Tibial nerve (tissue), 4 donors: ENCODE measurements at regions not wholly inside any gene's neighbourhood (a gene's known extent, or its start where the extent isn't known, plus 50 kb on each side); places are given as distances from the start of the nearest gene placed in this dataset.
"Not testable (repeated sequence)": the region's sequence is repeated elsewhere in the genome, so short reads cannot be mapped to it uniquely, and the experiment has no call there.

Experiments
- DNase-seq, 2 donors: peaks; one replicate each; pipeline ENCODE4 v3.0.0-alpha.2; 2019; ENCODE audit warnings: low spot score in 2 of 2
- H3K27ac ChIP-seq, 4 donors: fragments of 200-600 bp; sonication (generic) in 3 of 4; one replicate each; pipeline ENCODE4 v1.5.1; 2017 to 2019; ENCODE audit warnings: mild to moderate bottlenecking in 1 of 4
- H3K27me3 ChIP-seq, 2 donors: fragments of 200-600 bp; sonication (generic) in 1 of 2; one replicate each; pipeline versions ENCODE4 v1.5.1 to v1.6.0; 2017 to 2019
- H3K36me3 ChIP-seq, 3 donors: fragments of 200-600 bp; sonication (generic); one replicate each; pipeline ENCODE4 v1.5.1; 2018 to 2019
- H3K4me1 ChIP-seq, 4 donors: fragments of 200-600 bp; sonication (generic) in 3 of 4; one replicate each; pipeline ENCODE4 v1.5.1; 2017 to 2019
- H3K4me3 ChIP-seq, 4 donors: fragments of 200-600 bp; sonication (generic) in 3 of 4; one replicate each; pipeline ENCODE4 v1.5.1; 2017 to 2019; ENCODE audit warnings: mild to moderate bottlenecking in 1 of 4, moderate library complexity in 1 of 4
- H3K9me3 ChIP-seq, 4 donors: fragments of 200-600 bp; sonication (generic) in 3 of 4; one replicate each; pipeline ENCODE4 v1.5.1; 2017 to 2019
- EP300 ChIP-seq, 2 donors: sonication (generic); formaldehyde crosslinking; IDR thresholded peaks; one replicate each; pipeline ENCODE4 v1.6.1; 2017; ENCODE audit warnings: antibody characterized with exemption in 2 of 2, mild to moderate bottlenecking in 1 of 2
- POLR2A ChIP-seq, 2 donors: fragments of 450-650 bp; IDR thresholded peaks; one replicate each; pipeline ENCODE4 v1.6.1; 2017; ENCODE audit warnings: antibody characterized with exemption in 2 of 2, mild to moderate bottlenecking in 2 of 2, moderate library complexity in 2 of 2
- WGBS, 2 donors: methylation state at CpG; one replicate each; pipeline ENCODE4 v1.1.5; 2018; 5-methylcytosine and 5-hydroxymethylcytosine counted together
- TF ChIP-seq, protein P1 (sequence below), 5 experiments: fragments of 200-600 bp in 3 of 5; fragments of 450-650 bp in 2 of 5; sonication (generic) in 3 of 5; IDR thresholded peaks; one replicate each; pipeline ENCODE4 v1.5.1; 2016 to 2019; ENCODE audit warnings: antibody characterized with exemption in 5 of 5, mild to moderate bottlenecking in 3 of 5, moderate library complexity in 2 of 5

DNA sequence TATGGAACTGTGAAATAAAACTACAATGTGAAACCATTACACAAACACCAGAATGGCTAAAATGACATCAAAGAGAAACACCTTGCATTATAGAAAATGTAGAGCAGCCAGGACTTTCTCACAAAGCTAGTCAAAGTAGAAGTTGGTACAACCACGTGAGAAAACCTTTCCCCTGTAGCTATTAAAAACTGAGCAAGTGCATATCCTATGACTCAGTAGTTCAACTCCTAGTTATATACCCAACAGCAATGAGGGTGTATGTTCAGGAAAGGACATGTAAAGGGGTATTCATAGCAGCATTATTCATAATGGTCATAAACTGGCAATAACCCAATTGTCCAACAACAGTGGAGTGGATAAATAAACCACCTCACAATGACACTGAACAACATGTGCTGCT, 177.5 kb upstream of the NUDT10 start:
- no peaks in the 10 kb centered on the region for H3K36me3 ChIP-seq
- TF ChIP-seq, protein P1, sequence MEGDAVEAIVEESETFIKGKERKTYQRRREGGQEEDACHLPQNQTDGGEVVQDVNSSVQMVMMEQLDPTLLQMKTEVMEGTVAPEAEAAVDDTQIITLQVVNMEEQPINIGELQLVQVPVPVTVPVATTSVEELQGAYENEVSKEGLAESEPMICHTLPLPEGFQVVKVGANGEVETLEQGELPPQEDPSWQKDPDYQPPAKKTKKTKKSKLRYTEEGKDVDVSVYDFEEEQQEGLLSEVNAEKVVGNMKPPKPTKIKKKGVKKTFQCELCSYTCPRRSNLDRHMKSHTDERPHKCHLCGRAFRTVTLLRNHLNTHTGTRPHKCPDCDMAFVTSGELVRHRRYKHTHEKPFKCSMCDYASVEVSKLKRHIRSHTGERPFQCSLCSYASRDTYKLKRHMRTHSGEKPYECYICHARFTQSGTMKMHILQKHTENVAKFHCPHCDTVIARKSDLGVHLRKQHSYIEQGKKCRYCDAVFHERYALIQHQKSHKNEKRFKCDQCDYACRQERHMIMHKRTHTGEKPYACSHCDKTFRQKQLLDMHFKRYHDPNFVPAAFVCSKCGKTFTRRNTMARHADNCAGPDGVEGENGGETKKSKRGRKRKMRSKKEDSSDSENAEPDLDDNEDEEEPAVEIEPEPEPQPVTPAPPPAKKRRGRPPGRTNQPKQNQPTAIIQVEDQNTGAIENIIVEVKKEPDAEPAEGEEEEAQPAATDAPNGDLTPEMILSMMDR (IDR thresholded peaks at IDR 0.05), result no peak
- no peak for TF ChIP-seq POLR2A (IDR thresholded peaks at IDR 0.05)
- no peak for TF ChIP-seq EP300 (IDR thresholded peaks at IDR 0.05)
- H3K4me3 ChIP-seq, result no peak overlapping the region
- 69 to 92% methylated on average over 1 of the region's 1 CpG for WGBS, 2 donors
- H3K27ac ChIP-seq, result no peak overlapping the region
- peaks cover 0 to 5% of the 10 kb centered on the region in 2 donors for H3K27me3 ChIP-seq
- no peak for DNase-seq
- H3K9me3 ChIP-seq, result no peaks in the 10 kb centered on the region
- H3K4me1 ChIP-seq, result no peaks in the 10 kb centered on the region

DNA sequence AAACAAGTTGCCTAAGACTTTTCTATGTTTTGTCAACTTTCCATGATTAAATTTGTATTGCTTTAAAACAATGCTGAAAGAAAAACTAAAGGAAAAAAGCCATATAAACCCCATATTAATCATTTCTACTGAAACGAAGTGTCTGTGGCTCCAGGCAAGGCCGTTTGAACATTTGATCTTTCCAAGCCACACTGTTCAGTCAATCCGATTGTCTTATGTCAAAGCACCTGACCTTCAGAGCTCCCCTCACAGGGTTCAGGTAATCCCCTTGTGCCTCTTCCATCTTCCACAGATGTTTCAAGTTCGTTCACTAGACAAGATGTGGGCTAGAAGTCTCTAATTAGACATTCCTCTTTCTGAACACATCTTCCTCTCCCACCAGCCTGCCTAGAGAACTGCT, 177.1 kb upstream of the NUDT10 start:
- DNase-seq, result no peak
- WGBS, 2 donors, result 56 to 58% methylated on average over 4 of the region's 4 CpGs
- no peak overlapping the region for H3K27ac ChIP-seq
- H3K4me3 ChIP-seq, result no peak overlapping the region
- no peaks in the 10 kb centered on the region for H3K36me3 ChIP-seq
- H3K4me1 ChIP-seq, result no peaks in the 10 kb centered on the region
- no peaks in the 10 kb centered on the region for H3K9me3 ChIP-seq
- TF ChIP-seq EP300 (IDR thresholded peaks at IDR 0.05), result no peak
- no peak for TF ChIP-seq POLR2A (IDR thresholded peaks at IDR 0.05)
- TF ChIP-seq, protein P1 (IDR thresholded peaks at IDR 0.05), result no peak
- peaks cover 0 to 5% of the 10 kb centered on the region in 2 donors for H3K27me3 ChIP-seq

DNA sequence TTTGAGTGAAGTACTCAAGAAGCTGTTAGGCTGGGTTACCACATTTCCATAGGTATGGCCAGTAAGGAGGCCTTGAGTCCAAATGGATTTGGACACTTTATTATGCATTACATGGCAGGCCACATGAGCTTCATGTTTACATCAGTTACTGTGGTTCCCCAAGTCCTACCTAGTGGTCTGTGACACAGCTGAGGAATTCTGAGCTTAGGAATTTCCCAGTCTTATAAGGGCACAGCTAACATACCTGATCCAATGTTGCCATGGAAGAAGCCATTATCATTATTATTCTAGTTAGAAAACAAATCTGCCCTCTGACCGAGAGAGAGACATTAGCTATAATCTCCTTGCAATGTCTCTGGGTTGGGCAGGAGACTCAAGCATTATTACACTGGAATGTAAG, 174.4 kb upstream of the NUDT10 start:
- Histone ChIP-seq H3K27me3 (no peaks in the 10 kb centered on the region), H3K36me3 (no peaks in the 10 kb centered on the region), H3K4me1 (no peaks in the 10 kb centered on the region), H3K27ac (no peak overlapping the region), H3K9me3 (no peaks in the 10 kb centered on the region), H3K4me3 (no peak overlapping the region)
- no peak for DNase-seq
- WGBS, 2 donors, result 44 to 85% methylated on average over 1 of the region's 1 CpG
- TF ChIP-seq POLR2A (IDR thresholded peaks at IDR 0.05) (no peak), EP300 (IDR thresholded peaks at IDR 0.05) (no peak)
- TF ChIP-seq, protein P1 (IDR thresholded peaks at IDR 0.05), result no peak

DNA sequence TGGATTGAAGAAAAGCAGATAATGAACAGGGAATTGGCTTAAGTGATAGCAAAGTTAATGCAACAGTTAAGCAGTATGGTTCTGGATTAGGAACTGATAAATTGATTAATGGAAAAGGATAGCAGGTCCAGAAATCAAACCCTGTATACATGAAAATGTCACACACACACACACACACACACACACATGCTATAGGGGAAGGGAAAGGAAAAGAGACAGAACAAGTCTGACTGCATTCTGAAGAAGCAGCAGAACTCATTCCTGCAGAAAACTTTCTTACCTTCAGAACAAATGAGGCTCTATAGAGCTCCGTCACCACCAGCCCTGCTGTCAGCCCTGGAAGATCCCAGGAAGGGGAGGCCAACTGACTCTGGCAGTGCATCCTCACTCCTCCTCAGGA, 173.2 kb upstream of the NUDT10 start:
- no CpG with 5 or more reads among the region's 1 CpG for WGBS, 2 donors

DNA sequence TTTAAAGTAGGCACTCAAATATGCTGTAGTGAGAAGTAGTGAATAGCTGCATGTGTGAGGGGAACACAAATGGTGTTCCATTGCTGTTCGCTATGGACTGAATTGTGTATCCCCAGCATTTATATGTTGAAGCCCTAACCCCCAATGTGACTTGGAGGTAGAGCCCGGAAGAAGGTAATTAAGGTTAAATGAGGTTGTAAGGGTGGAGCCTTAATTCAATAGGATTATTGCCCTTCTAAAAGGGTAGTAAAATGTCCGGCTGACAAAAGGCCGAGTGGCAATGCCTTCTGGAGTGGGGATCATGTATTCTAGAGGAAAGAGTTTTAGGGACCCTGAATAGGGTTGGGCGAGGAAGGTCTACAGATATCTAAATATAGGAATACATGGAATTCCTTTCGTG, 168.9 kb upstream of the NUDT10 start:
- no peak for DNase-seq
- TF ChIP-seq EP300 (IDR thresholded peaks at IDR 0.05) (no peak), POLR2A (IDR thresholded peaks at IDR 0.05) (no peak)
- TF ChIP-seq, protein P1 (IDR thresholded peaks at IDR 0.05), result no peak
- Histone ChIP-seq H3K27ac (no peak overlapping the region), H3K4me3 (no peak overlapping the region), H3K9me3 (no peaks in the 10 kb centered on the region), H3K36me3 (no peaks in the 10 kb centered on the region), H3K27me3 (no peaks in the 10 kb centered on the region), H3K4me1 (no peaks in the 10 kb centered on the region)
- 61 to 62% methylated on average over 6 of the region's 6 CpGs for WGBS, 2 donors

More for the DNA sequence above, 173.2 kb upstream of the NUDT10 start:
- not testable (repeated sequence) for H3K4me1 ChIP-seq, DNase-seq, H3K9me3 ChIP-seq, H3K4me3 ChIP-seq, H3K27me3 ChIP-seq, H3K27ac ChIP-seq, H3K36me3 ChIP-seq

DNA sequence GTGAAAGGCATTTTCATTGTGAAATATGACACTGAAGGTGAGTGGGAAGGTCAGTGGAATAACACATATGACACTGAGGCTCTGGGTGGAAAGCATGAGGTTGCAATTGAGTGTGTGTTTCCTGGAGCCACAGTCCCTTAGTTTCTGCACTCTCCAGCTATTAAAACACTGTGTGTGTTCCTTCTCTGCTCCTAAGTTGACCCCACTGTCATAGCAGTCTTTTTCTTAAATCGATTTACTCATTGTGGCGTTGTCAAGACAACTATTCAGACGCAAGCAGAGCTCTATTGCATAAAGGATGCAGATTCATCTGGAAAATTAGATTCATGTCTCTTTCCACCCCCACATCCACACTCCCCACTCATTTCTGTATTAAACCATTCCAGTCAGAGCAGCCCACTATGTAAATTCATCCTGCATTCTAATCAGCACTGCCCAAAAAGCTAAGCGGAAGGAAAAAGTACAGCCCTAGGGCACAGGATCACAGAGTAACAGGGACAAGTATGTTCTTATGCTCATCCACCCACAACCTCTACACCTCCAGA, 154.2 kb upstream of the NUDT10 start:
- not testable (repeated sequence) for H3K4me3 ChIP-seq, H3K4me1 ChIP-seq, H3K27ac ChIP-seq, DNase-seq, H3K27me3 ChIP-seq, H3K36me3 ChIP-seq, H3K9me3 ChIP-seq
- 3 to 53% methylated on average over 4 of the region's 4 CpGs for WGBS, 2 donors

DNA sequence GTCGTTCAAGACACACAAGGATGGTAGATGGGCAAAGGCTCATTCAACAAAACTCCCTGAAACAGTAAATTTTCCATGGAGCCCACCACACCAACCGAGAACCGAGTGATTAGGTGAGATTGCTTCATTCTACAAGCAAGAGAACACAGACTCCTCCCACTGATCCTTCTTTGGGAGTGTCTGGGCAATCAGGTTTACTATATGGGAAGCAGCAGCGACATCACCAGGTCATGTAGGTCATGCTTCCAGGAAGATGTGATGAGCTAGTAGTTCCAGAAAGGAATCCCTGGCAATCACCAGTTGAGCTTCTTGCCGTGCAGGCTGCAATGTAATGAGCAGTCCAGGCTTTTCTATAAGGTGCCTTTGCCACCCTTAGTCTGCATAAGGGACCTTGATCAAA, 152.8 kb upstream of the NUDT10 start:
- H3K36me3 ChIP-seq, DNase-seq, H3K27ac ChIP-seq, H3K27me3 ChIP-seq, H3K4me1 ChIP-seq, H3K4me3 ChIP-seq, H3K9me3 ChIP-seq: not testable (repeated sequence)
- 68 to 88% methylated on average over 1 to 4 of the region's 5 CpGs for WGBS, 2 donors
